Medulla oblongata (tissue), 1 donor: ENCODE measurements at regions not wholly inside any gene's neighbourhood (a gene's known extent, or its start where the extent isn't known, plus 50 kb on each side); places are given as distances from the start of the nearest gene placed in this dataset.
"Not testable (repeated sequence)": the region's sequence is repeated elsewhere in the genome, so short reads cannot be mapped to it uniquely, and the experiment has no call there.

Experiments
- DNase-seq: peaks from one replicate; pipeline ENCODE4 v3.0.0-alpha.2; 2015; ENCODE audit errors: extremely low spot score

DNA sequence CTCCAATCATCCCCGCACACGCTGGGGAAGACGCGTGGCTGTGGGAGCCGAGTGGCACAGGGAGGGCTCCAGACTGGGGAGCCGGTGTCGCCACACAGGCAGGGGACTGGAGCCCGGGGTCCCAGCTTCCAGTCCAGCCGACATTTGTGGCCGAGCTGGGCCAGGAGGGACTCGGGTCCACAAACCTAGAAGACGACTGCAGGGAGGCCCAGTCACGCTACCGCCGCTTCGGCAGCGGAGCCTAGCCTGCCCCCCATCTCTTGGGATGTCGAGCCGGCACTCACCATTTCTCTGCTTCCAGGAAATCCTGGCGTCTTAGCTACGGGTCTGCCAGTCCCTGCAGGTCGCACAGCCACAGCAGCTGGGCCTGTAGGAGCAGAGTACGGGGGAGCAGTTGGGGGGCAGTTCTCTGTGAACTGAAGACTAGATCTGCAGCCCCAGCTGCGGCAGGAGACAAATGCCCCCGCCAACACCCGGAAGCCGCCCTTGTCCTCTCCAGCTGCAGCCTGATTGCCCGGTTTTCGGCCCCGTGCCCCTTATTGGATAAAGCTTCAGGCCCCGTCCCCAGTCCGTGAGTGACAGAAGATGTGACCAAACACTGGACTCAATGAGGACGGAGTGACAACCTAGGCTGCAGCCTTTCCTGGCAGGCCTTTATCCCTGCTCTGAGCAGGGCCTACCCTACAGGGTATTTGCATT, 270.7 kb downstream of the ZNF33B start:
- peak; percentile 97 for DNase-seq

DNA sequence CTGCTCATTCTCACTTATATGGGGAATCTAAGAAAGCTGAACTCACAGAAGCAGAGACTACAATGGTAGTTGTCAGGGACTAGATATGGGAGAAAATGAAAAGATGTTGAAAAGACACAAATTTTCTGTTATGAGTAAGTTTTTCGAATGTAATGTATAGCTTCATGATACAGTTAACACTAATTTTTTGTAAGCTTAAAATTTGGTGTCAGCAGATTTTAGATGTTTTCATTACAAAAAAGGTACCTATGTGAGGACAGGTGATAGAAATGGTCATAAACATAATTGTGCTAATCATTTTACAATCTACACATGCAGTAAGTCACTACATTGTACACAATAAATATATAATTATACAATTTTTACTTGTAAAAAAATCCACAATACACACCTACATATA, 286.6 kb downstream of the ZNF33B start:
- DNase-seq = no peak

DNA sequence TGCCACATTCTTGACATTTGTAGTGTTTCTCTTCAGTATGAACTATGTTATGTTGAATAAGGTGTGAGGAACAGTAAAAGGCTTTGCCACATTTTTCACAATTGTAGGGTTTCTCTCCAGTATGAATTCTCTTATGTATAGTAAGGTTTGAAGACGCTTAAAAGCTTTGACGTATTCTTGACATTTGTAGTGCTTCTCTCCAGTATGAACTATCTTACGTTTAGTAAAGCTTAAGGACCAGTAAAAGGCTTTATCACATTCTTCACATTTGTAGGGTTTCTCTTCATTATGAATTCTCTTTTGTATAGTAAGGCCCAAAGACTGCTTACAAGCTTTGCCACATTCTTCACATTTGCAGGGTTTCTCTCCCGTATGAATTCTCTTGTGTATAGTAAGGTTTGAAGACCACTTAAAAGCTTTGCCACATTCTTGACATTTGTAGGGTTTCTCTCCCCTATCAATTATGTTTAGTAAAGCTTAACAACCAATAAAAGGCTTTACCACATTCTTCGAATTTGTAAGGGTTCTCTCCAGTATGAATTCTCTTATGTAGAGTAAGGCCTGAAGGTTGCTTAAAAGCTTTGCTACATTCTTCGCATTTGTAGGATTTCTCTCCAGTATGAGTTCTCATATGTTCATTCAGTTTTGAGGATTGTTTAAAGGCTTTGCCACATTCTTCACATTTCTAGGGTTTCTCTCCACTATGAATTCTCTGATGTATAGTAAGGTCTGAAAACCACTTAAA, 301.6 kb downstream of the ZNF33B start:
- DNase-seq = not testable (repeated sequence)

DNA sequence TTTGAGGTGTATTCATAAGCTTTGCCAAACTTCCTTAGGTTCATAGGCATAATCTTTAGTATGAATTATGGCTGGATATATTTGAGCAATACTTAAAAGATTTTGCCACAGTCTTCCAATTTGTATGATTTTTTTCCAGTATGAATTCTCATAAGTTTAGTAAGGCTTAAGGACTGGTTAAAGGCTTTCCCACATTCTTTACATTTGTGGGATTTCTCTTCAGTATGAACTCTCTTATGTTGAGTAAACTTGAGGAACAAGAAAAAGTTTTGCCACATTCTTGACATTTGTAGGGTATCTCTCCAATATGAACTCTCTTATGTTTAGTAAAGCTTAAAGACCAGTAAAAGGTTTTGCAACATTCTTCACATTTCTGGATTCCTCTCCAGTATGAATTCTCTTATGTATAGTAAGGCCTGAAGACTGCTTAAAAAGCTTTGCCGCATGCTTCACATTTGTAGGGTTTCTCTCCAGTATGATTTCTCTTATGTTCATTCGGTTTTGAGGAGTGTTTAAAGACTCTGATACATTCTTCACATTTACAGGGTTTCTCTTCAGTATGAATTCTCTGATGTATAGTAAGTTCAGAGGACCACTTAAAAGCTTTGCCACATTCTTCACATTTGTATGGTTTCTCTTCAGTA, 302.6 kb downstream of the ZNF33B start:
- not testable (repeated sequence) for DNase-seq

DNA sequence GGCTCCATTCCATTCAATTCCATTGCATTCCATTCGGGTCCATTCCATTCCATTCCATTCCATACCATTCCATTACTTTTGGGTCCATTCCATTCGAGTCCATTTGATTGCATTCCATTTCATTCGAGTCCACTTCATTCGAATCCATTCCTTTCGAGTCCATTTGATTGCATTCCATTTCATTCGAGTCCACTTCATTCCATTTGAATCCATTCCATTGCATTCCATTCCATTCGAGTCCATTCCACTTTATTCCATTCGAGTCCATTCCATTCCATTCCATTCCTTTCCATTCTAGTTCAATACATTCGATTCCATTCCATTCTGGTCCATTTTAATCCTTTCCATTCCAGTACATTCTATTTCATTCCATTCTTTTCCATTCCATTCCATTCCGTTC, 334.0 kb downstream of the ZNF33B start:
- DNase-seq = no peak

DNA sequence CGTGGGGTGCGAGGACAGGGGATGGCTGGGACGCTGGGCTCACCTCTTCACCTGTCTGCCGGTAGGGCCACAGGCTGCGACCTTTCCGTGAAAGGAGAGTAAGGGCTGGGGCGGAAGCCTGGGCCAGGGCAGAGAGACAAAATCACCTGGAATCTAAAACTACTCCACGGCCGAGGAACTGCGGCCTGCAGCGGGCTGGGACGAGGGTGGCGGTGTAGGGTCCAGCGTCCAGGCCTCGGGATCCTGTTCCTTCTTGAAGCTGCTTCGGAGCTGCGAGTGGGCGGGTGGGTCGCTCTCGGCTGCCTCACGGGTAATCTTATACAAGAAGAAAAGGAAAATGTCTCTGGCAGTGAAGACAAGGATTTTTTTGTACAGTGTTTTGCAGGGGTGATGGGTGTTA, 356.5 kb downstream of the ZNF33B start:
- not testable (repeated sequence) for DNase-seq

DNA sequence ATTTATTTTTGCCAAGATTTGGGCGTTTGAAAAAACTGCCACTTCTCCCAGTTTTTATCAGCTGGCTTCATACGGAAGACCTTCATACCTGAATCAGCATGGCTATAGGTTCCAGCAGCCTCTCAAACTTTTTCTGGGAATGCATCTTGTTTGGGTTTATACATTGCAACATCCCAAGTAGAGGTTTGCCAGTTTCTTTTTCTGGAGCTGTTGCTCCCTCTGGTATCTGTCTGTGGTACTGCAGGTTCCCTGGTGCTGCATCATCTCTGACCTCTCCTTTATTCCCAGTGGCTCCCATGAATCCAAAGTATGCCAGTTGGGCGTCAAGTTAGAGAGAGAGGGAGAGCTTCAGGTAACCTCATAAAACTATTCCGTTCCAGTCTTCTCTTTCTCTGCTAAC, 368.6 kb downstream of the ZNF33B start:
- DNase-seq = not testable (repeated sequence)

DNA sequence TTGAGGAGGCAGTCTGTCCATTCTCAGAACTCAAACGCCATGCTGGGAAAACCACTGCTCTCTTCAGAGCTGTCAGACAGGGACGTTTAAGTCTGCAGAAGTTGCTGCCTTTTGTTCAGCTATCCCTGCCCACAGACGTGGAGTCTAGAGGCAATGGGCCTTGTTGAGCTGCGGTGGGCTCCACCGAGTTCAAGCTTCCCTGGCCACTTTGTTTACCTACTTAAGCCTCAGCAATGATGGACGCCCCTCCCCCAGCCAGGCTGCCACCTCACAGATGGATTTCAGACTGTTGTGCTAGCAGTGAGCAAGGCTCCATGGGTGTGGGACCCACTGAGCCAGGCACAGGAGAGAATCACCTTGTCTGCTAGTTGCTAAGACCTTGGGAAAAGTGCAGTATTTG, 375.1 kb downstream of the ZNF33B start:
- not testable (repeated sequence) for DNase-seq

DNA sequence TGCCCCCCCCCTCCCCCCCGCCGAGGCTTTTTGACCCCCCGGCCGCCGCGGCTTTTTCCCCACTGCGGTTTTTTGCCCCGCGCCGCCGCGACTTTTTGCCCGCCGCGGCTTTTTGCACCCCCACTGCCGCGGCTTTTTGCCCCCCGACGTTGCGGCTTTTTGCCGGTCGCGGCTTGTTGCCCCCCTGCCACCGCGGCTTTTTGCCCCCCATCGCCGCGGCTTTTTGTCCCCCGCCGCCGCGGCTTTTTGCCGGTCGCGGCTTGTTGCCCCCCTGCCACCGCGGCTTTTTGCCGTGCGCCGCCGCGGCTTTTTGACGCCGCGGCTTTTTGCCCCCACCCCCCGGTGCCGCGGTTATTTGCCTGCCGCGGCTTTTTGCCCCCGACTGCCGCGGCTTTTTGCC, 395.4 kb downstream of the ZNF33B start:
- not testable (repeated sequence) for DNase-seq

DNA sequence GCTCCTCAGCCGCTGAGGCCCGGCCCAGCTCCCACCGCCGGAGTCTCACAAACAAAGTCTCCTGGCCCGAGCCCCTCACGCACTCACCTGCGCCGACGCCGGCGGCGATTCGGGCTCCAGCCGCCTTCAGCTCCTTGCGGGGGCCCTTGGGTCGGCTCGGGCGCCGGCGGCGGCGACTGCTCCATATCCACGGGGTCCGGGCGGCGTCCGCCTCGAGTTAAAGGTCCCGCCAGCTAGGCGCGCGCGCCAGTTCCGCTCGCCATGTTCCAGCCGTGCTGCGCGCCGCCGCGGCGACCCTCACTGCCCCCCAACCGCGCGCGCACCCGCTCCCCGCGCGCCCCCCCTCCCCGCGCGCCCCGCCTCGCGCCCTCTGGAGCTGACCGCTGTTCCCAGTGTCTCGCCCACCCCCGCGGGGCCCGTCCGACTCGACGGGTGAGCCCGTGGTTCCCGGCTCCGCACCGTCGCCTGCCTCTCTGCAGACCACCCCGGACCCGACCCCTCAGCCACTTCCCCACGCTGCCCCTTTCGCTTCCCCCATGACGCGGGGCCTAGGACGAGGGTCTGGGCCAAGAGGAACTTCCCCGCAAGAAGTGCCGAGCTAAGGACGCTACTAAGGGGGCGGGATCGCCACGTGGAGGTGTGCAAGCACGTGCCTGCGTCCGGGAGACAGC, 396.1 kb downstream of the ZNF33B start:
- no peak for DNase-seq

DNA sequence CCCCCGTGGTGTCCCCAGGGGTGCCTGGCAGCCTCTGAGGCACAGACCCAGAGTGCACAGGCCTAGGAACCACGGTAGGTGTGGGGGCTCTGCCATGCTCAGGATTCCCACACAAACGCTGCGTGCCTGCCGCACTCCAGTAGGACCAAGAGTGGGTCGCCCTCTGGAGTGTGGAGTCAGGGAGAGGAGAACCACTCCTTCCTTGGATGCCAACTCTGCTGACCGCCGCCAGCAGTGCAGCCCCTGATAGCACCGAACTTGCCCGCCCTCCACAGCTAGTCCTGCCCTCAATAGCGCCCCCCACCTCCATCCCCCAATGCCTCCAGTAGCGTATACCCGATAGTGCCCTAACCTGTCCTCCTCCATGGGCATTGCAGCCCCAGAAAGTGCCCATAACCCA, 402.0 kb downstream of the ZNF33B start:
- not testable (repeated sequence) for DNase-seq

DNA sequence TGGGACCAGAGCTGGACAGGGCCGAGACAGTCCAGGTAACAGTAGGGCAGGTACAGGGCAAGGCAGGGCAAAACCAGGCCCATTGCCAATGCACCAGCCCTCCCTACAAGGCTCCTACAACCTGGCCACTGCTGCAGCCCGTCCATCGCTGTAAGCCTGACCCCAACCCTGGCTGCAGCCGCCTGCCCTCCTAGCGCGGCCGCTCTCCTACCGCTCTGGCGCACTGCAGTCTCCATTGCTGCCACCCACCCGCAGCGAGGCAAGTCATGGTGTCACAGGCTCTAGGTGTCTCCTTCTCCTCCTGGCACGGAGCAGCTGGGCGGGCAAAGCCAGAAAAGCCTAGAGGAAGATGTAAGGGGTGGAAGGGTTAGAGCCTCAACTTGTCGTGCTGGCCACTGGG, 402.6 kb downstream of the ZNF33B start:
- not testable (repeated sequence) for DNase-seq

DNA sequence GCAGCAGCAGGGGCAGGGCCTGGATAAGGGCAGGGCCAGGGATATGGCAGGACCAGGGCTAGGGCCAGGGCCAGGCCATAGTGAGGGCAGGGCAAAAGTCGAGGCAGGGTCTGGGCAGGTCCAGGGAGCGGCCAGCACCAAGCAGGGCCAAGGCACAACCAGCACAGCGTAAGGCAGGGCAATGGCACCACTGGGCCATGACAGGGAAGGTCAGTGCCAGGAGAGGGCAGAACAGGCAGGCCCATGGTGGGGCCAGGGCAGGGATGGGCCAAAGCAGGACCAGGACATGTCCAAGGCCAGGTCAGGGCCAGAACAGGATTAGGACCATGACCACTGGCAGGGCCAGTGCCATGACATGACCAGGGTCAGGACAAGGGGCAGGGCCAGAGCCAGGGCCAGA, 403.1 kb downstream of the ZNF33B start:
- DNase-seq = not testable (repeated sequence)

DNA sequence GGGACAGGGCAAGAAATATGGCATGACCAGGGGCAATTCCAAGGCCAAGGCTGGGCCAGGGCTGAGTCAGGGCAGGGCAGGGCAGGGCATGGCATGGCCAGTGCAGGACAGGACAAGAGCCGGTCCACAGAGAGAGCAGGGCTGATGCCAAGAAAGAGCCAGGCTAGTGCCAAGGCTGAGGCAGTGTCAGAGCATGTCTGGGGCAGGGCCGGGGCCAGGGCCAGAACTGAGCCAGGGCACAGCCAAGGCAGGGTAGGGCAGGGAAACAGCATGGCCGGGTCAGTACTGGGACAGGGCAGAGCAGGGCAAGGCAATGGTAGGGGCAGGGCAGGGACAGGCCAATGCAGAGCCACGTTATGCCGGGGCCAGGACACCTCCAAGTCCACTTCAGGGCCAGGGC, 403.9 kb downstream of the ZNF33B start:
- DNase-seq = not testable (repeated sequence)

DNA sequence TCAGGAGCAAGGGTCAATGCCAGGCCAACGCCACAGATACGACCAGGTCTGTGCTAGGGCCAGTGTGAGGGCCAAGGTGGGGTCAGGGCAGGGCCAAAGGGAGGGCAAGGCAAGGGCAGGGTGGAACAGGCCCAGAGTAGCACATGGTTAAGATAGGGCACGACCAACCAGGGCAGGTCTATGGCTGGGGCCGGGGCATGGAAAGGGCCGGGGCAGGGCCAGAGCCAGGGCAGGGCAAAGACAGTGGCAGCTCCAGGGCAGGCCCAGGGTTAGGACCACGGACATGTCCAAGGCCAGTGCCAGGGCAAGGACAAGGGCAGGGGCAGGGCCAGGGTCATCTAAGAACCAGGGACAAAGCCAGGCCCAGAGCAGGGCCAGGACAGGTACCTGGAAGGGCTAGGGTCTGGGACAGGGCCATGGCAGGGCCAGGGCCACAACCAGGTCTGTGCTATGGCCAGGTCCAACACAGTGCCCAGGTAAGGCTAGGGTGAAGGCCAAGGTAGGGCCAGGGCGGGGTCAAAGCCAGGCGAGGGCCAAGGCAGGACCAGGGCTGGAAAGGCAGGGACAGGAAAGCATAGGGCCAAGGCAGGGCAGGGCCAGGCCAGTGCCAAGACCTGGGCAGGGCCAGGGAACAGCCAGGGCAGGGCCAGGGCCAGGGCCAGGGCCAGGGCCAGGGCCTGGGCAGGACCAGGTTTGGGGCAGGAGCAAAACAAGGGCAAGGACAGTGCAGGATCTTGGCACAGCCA, 404.7 kb downstream of the ZNF33B start:
- DNase-seq = not testable (repeated sequence)

DNA sequence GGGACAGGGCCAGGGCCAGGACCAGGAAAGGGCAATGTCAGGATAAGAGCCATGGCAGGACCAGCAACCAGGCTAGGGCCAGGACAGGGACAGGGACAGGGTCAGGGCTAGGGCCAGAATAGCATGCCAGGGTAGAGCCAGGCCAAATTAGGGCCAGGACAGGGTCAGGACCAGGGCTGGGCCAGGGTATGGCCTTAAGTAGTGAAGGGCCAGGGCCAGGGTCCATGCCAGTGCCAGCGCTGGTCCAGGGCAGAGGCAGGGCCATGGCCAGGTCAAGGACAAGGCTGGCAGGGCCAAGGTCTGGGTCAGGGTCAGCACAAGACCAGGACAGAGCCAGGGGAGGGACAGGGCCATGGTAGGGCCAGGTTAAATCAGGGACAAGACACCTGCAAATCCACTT, 405.4 kb downstream of the ZNF33B start:
- not testable (repeated sequence) for DNase-seq

DNA sequence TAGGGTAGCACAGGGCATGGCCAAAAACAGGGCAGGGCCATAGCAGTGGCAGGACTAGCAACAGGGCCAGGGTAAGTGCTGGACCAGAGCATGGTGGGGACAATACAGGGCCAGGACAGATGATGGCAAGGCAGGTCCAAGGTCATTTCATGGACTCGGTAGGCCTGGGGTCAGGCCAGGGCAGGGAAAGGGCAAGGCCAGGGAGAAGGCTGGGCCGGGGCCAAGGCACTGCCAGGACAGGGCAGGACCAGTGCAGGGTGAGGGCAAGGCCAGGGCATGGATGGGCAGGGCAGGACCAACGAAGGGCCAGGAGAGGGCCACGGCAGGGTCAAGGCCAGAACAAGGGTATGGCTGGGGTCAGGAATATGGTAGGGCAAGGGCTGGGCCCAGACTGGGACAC, 407.6 kb downstream of the ZNF33B start:
- not testable (repeated sequence) for DNase-seq

DNA sequence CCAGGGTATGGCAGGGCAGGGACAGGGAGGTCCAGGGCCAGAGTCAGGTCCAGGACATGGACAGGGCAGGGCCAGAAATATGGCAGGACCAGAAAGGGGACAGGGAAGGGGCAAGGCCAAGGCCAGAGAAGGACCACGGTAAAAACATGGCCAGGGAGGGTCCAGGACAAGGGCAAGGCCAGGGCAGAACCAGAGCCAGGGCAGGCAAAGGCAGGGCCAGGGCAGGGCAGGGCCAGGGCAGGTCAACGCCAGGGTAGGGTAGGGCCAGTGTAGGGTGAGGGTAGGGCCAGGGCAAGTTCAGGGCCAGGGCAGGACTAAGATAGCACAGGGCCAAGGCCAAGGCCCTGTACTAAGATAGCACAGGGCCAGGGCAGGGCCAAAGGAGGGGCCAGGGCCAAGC, 408.3 kb downstream of the ZNF33B start:
- not testable (repeated sequence) for DNase-seq

DNA sequence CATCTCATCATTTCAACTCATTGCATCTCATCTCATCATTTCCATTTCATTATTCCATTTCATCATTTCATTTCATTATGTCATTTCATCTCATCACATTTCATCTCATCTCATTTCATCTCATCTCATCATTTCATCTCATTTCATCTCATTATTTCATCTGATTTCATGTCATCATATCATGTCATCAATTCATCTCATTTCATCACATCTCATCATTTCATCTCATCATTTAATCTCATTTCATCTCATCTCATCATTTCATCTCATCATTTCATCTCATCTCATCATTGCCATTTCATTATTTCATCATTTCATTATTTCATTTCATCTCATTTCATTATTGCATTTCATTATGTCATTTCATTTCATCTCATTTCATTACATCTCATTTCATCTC, 410.5 kb downstream of the ZNF33B start:
- not testable (repeated sequence) for DNase-seq

DNA sequence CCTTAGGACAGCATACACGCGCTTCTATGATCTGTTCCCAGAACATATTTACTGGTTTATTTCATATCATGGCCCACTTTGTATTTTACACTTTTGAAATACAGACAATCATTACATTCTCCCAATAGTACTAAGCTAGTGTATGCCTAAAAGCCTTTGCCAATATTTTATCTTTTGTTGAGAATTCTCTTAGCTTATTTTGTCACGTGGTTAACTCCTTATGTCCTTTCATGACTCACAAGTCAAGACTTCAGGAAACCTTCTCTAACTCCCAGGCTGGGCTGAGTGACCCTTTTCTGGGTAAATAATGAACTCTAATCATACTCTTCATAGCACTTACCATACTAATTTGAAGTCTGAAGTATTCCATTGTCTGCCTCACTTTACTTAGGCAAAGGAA, 444.8 kb downstream of the ZNF33B start:
- not testable (repeated sequence) for DNase-seq

DNA sequence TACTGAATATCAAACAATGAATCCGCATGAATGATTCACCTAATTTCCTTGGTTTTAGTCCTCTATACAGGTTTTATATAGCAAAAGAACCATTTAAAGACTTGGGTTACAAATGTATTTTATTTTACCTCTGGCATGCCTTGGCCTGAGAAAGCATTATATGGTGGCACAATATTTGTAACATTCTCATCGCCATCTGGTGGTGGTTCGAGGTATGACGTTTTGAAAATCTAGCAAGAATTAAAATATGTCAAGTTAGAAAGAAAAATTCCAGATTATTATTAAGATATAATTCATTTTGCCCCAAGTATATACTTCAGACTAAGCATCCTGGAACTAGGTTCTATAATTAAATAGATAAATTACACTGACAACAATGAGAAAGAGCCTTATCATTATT, 445.9 kb downstream of the ZNF33B start:
- DNase-seq = not testable (repeated sequence)
